ENCODE measurements at regions not wholly inside any gene's neighbourhood (a gene's known extent, or its start where the extent isn't known, plus 50 kb on each side); places are given as distances from the start of the nearest gene placed in this dataset.

GRCh38 chr12:116414891-116415290 is 137.4 kb upstream of the MED13L start:
- no peak overlapping the region for H2AFZ ChIP-seq (replicated peaks; ENCODE audit: low read length, poor library complexity)
- no peak overlapping the region for H3K4me3 ChIP-seq (ENCODE audit: insufficient read depth, low read depth, low read length)
- H3K4me1 ChIP-seq (ENCODE audit: control insufficient read depth, insufficient read depth, low read length): peaks cover 5% of the 10 kb centered on the region
- ChIA-PET CTCF (no interaction called here), POLR2A (ENCODE audit: unreplicated experiment) (no interaction called here)
- dilution Hi-C loops (cut with HindIII; ENCODE audit: low sequenced_read_pairs, unreplicated experiment) (no loop called here), in situ Hi-C loops (cut with MboI; ENCODE audit: low sequenced_read_pairs) (no loop called here), intact Hi-C loops (cut with micrococcal nuclease) (no loop called here)
- H3K18ac ChIP-seq (ENCODE audit: low read depth, low read length): no peak overlapping the region
- ATAC-seq (ENCODE audit: low read depth) (no peak), DNase-seq (no peak)
- H3K27me3 ChIP-seq (ENCODE audit: control insufficient read depth, insufficient read depth, low read length): no peaks in the 10 kb centered on the region
- H2AK9ac ChIP-seq (replicated peaks; ENCODE audit: low read depth, low read length, poor library complexity): no peak overlapping the region
- no peak overlapping the region for H3K23ac ChIP-seq (ENCODE audit: low read depth, low read length)
- no peak overlapping the region for H3K56ac ChIP-seq (ENCODE audit: extremely low read depth, insufficient read depth, low read length)
- no peak overlapping the region for H2BK120ac ChIP-seq (ENCODE audit: low read depth, low read length)
- H3K14ac ChIP-seq (replicated peaks; ENCODE audit: low read depth, low read length): no peak overlapping the region; the same call in 1 of the 2 replicates
- H4K91ac ChIP-seq (ENCODE audit: insufficient read depth, low read depth, low read length): no peak overlapping the region
- H3K9me1 ChIP-seq (ENCODE audit: insufficient read depth, low read length): peaks cover 5% of the 10 kb centered on the region; the same call in 1 of the 2 replicates
- H3K79me1 ChIP-seq (ENCODE audit: low read depth in 1 of 2, low read length in 2 of 2): no peaks in the 10 kb centered on the region
- H3K36me3 ChIP-seq (ENCODE audit: control insufficient read depth, insufficient read depth, low read length): no peaks in the 10 kb centered on the region
- WGBS, 2 experiments (ENCODE audit: extremely low coverage in 2 of 2, insufficient read length in 1 of 2): 82% methylated on average over 12 of the region's 12 CpGs; no CpG with 5 or more reads in 1 of the 2 experiments
- H3K9ac ChIP-seq (ENCODE audit: low read depth, low read length): no peak overlapping the region
- H2BK20ac ChIP-seq (ENCODE audit: low read depth, low read length): no peak overlapping the region
- no peak overlapping the region for H3K27ac ChIP-seq (ENCODE audit: insufficient read depth, low read length)
- no peaks in the 10 kb centered on the region for H3K9me3 ChIP-seq (ENCODE audit: control insufficient read depth, insufficient read depth, low read length)
- no peak overlapping the region for H3K4me2 ChIP-seq (ENCODE audit: low read depth, low read length)
- H4K8ac ChIP-seq (ENCODE audit: low read depth in 2 of 2, low read length in 2 of 2): no peak overlapping the region
- no peak overlapping the region for H3K4ac ChIP-seq (ENCODE audit: low read depth, low read length)
- H2AK5ac ChIP-seq (ENCODE audit: low read depth, low read length): peak overlapping the region; percentile 59; the same call in 1 of the 2 replicates
- no peak overlapping the region for H4K5ac ChIP-seq (ENCODE audit: low read depth, low read length)
- TF ChIP-seq CEBPB (IDR thresholded peaks at IDR 0.05; ENCODE audit: low read depth, low read length): no peak
- TF ChIP-seq POLR2A (IDR thresholded peaks at IDR 0.05; ENCODE audit: low read depth, low read length): no peak
- TF ChIP-seq FOS (IDR thresholded peaks at IDR 0.05; ENCODE audit: low read depth, low read length): no peak
- TF ChIP-seq USF2 (IDR thresholded peaks at IDR 0.05; ENCODE audit: low read depth, low read length): no peak
- no peak for TF ChIP-seq SMC3 (IDR thresholded peaks at IDR 0.05; ENCODE audit: low read depth, low read length)
- no peak for TF ChIP-seq RCOR1 (IDR thresholded peaks at IDR 0.05; ENCODE audit: insufficient replicate concordance, low read length)
- no peak for TF ChIP-seq CHD1 (IDR thresholded peaks at IDR 0.05; ENCODE audit: low read depth, low read length)
- no peak for TF ChIP-seq BHLHE40 (IDR thresholded peaks at IDR 0.05; ENCODE audit: low read depth, low read length)
- no peak for TF ChIP-seq NFE2L2 (IDR thresholded peaks at IDR 0.05; ENCODE audit: low read depth, low read length)
- no peak for TF ChIP-seq ELK1 (IDR thresholded peaks at IDR 0.05; ENCODE audit: borderline replicate concordance, low read depth, low read length)
- TF ChIP-seq CTCF (conservative IDR thresholded peaks at IDR 0.05; ENCODE audit: low read depth, low read length): no peak
- no peak for TF ChIP-seq RFX5 (IDR thresholded peaks at IDR 0.05; ENCODE audit: low read depth, low read length)
- no peak for TF ChIP-seq MAFK (IDR thresholded peaks at IDR 0.05; ENCODE audit: low read depth, low read length)
- TF ChIP-seq MAZ (IDR thresholded peaks at IDR 0.05; ENCODE audit: borderline replicate concordance, low read depth, low read length): no peak
- no peak for TF ChIP-seq MXI1 (IDR thresholded peaks at IDR 0.05; ENCODE audit: borderline replicate concordance, low read depth, low read length)
- TF ChIP-seq RAD21 (IDR thresholded peaks at IDR 0.05; ENCODE audit: low read length): no peak
- no peaks in the 10 kb centered on the region for H4K20me1 ChIP-seq (ENCODE audit: insufficient read depth, low read length)
- no peak overlapping the region for H2BK15ac ChIP-seq (ENCODE audit: low read depth, low read length)
- H2BK5ac ChIP-seq (ENCODE audit: low read depth, low read length, poor library complexity, severe bottlenecking): no peak overlapping the region
- no TSS peak for BruUV-seq (replicated peaks)

All from IMR-90 (cell line).